GM12864 (cell line): ENCODE measurements at regions not wholly inside any gene's neighbourhood (a gene's known extent, or its start where the extent isn't known, plus 50 kb on each side); places are given as distances from the start of the nearest gene placed in this dataset.

ENCODE experiments used
- DNase-seq: peaks from one replicate; pipeline ENCODE4 v3.0.0-alpha.2; 2011; ENCODE audit warnings: low read depth
- H3K4me3 ChIP-seq: 2 replicates; pipeline ENCODE4 v1.5.1; 2011; ENCODE audit warnings: mild to moderate bottlenecking, low read depth, low read length, control low read depth
- TF ChIP-seq, protein P1 (sequence below): IDR thresholded peaks from 2 replicates; pipeline ENCODE4 v1.5.1; 2011; ENCODE audit warnings: low read depth, mild to moderate bottlenecking, moderate library complexity, low read length, control low read depth, inconsistent platforms; ENCODE audit errors: missing control alignments

DNA sequence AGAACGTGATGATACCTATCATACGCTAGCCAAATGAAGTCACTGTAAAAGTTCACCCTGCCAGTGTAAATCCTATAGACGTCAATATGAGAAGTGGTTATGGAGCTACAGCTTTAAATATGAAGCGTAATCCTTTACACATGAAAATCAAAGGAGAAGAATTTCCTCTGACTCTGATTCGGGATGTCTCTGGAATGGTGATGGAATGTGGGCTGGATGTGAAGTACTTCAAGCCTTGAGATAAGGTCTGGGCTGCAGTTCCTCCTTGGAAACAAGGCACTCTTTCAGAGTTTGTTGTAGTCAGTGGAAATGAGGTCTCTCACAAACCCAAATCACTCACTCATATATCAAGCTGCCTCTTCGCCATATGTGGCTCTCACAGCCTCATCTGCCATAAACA is 53.1 kb upstream of the NAP1L1 start:
- DNase-seq: no peak
- TF ChIP-seq, protein P1, sequence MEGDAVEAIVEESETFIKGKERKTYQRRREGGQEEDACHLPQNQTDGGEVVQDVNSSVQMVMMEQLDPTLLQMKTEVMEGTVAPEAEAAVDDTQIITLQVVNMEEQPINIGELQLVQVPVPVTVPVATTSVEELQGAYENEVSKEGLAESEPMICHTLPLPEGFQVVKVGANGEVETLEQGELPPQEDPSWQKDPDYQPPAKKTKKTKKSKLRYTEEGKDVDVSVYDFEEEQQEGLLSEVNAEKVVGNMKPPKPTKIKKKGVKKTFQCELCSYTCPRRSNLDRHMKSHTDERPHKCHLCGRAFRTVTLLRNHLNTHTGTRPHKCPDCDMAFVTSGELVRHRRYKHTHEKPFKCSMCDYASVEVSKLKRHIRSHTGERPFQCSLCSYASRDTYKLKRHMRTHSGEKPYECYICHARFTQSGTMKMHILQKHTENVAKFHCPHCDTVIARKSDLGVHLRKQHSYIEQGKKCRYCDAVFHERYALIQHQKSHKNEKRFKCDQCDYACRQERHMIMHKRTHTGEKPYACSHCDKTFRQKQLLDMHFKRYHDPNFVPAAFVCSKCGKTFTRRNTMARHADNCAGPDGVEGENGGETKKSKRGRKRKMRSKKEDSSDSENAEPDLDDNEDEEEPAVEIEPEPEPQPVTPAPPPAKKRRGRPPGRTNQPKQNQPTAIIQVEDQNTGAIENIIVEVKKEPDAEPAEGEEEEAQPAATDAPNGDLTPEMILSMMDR: no peak
- no peak overlapping the region for H3K4me3 ChIP-seq

DNA sequence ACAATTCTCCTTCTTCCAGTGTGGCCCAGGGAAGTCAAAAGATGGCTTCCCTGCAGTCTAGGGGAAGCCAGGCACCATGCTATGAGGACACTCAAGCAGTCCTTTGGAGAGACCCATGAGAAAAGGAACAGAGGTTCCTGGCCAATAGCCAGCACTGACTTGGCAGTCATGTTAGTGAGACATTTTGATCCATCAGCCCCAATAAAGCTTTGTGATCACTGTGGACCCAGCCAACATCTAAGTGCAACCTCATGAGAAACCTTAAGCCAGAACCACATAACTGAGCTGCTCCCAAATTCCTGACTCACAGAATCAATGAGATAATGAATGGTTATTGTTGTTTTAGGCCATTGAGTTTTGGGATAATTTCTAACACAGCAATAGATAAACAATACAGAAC is 51.0 kb upstream of the NAP1L1 start:
- no peak for DNase-seq
- H3K4me3 ChIP-seq: no peak overlapping the region
- TF ChIP-seq, protein P1: no peak
